Transverse colon (tissue), 4 donors: ENCODE measurements at regions not wholly inside any gene's neighbourhood (a gene's known extent, or its start where the extent isn't known, plus 50 kb on each side); places are given as distances from the start of the nearest gene placed in this dataset.

ENCODE experiments used
- DNase-seq: peaks from one replicate; pipeline ENCODE4 v3.0.0-alpha.2; 2019
- H3K27ac ChIP-seq, 4 donors: fragments of 200-600 bp; sonication (generic); 2 replicates each; pipeline ENCODE4 v1.5.1; 2016 to 2018; ENCODE audit warnings: inconsistent platforms in 4 of 4
- H3K27me3 ChIP-seq: fragments of 200-600 bp; sonication (generic); 2 replicates; pipeline ENCODE4 v1.5.1; 2017; ENCODE audit warnings: inconsistent platforms
- H3K36me3 ChIP-seq, 4 donors: fragments of 200-600 bp; sonication (generic); 2 replicates each; pipeline ENCODE4 v1.5.1; 2017 to 2019; ENCODE audit warnings: inconsistent platforms in 4 of 4
- H3K4me1 ChIP-seq, 4 donors: fragments of 200-600 bp; sonication (generic); 2 replicates each; pipeline ENCODE4 v1.5.1; 2017 to 2020; ENCODE audit warnings: inconsistent platforms in 4 of 4
- H3K4me3 ChIP-seq, 4 donors: fragments of 200-600 bp; sonication (generic); 1 replicate in 1 of 4; 2 replicates in 3 of 4; pipeline versions ENCODE4 v1.5.1 to v1.6.1; 2017 to 2019; ENCODE audit warnings: inconsistent platforms in 4 of 4
- H3K9me3 ChIP-seq, 2 donors: fragments of 200-600 bp; sonication (generic); 2 replicates each; pipeline ENCODE4 v1.5.1; 2017 to 2019; ENCODE audit warnings: inconsistent platforms in 2 of 2
- EP300 ChIP-seq: sonication (generic); formaldehyde crosslinking; IDR thresholded peaks from one replicate; pipeline ENCODE4 v1.6.1; 2017; ENCODE audit warnings: antibody characterized with exemption, low read depth
- POLR2A ChIP-seq: fragments of 450-650 bp; IDR thresholded peaks from one replicate; pipeline ENCODE4 v1.6.1; 2016; ENCODE audit warnings: antibody characterized with exemption, mild to moderate bottlenecking, moderate library complexity
- POLR2AphosphoS5 ChIP-seq, 3 donors: sonication (generic); formaldehyde crosslinking; IDR thresholded peaks; one replicate each; pipeline ENCODE4 v1.6.1; 2016; ENCODE audit warnings: antibody characterized with exemption in 3 of 3
- WGBS, 2 donors: methylation state at CpG; one replicate each; pipeline ENCODE4 v1.1.5; 2018; ENCODE audit warnings: low coverage in 1 of 2; 5-methylcytosine and 5-hydroxymethylcytosine counted together
- in situ Hi-C, 4 donors: fragments of 200-750 bp; cut with MboI; loops; one replicate each; pipeline versions ENCODE4 v1.15.0 to v1.15.1; 2017; ENCODE audit warnings: low sequenced_read_pairs in 3 of 4, low pct_ligation_motif_present in 1 of 4, low pct_unique_long_range_greater_than_20kb in 1 of 4
- intact Hi-C: fragments of 100-400 bp; cut with DNase I; formaldehyde crosslinking; loops from one replicate; pipeline ENCODE4 v1.15.1; 2023; ENCODE audit warnings: low total_unique reads
- TF ChIP-seq, protein P1 (sequence below), 5 experiments: fragments of 200-600 bp in 3 of 5; fragments of 450-650 bp in 2 of 5; sonication (generic) in 3 of 5; IDR thresholded peaks; 1 replicate in 2 of 5; 2 replicates in 3 of 5; pipeline ENCODE4 v1.5.1; 2016 to 2017; ENCODE audit warnings: antibody characterized with exemption in 5 of 5, inconsistent platforms in 3 of 5, mild to moderate bottlenecking in 2 of 5, moderate library complexity in 1 of 5

DNA sequence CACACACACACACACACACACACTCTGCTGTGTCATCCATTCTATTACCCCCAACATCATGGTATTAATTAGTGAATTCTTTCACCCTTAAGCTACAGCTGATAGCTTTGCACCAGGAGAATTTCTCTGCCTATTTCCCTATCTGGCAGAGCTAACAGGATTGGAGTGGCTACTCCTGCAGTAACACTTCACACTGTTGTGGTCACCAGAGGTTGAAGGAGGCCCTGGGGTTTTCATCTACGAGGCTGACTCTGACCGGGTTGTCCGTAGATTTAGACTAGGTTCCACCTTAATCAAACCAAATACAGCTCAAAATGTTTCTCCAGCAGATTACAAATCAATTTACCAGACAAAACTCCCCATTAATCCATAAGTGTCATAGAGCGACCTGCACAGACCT, 69.2 kb upstream of the RIPOR2 start:
- no peak overlapping the region for H3K27ac ChIP-seq
- no peak for DNase-seq
- in situ Hi-C loops, result no loop called here
- WGBS, 2 donors, result 67 to 70% methylated on average over 3 to 4 of the region's 4 CpGs
- H3K36me3 ChIP-seq, result no peaks in the 10 kb centered on the region
- no peak for TF ChIP-seq POLR2AphosphoS5 (IDR thresholded peaks at IDR 0.05)
- H3K9me3 ChIP-seq, result no peaks in the 10 kb centered on the region
- intact Hi-C loops, result no loop called here
- no peaks in the 10 kb centered on the region for H3K27me3 ChIP-seq
- H3K4me3 ChIP-seq, result no peak overlapping the region
- peaks cover 0 to 25% (median 8%) of the 10 kb centered on the region in 4 donors for H3K4me1 ChIP-seq

DNA sequence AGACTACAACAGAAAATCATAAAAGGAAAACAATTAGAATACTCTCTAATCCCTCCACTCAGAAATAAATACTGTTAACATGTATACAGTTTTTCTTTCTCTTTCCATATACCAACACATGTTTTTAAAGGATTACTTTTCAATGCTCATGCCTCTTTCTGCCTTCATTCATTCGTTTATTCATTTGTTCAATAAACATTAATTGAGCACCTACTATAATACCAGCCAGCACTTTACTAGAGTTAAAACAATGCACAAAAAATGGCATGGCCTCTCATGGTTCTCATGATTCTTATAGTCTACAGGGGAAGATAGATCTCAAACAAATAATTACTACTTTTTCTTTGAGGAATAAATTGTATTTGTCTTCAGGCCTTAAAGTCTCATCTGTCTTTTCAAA, 70.3 kb upstream of the RIPOR2 start:
- Histone ChIP-seq H3K4me3 (no peak overlapping the region), H3K9me3 (no peaks in the 10 kb centered on the region), H3K27me3 (no peaks in the 10 kb centered on the region), H3K4me1 (peaks cover 0 to 25% (median 8%) of the 10 kb centered on the region in 4 donors), H3K27ac (peak overlapping the region; percentile 42 to 77 (median 72)), H3K36me3 (no peaks in the 10 kb centered on the region)
- in situ Hi-C loops, result no loop called here
- TF ChIP-seq, protein P1, sequence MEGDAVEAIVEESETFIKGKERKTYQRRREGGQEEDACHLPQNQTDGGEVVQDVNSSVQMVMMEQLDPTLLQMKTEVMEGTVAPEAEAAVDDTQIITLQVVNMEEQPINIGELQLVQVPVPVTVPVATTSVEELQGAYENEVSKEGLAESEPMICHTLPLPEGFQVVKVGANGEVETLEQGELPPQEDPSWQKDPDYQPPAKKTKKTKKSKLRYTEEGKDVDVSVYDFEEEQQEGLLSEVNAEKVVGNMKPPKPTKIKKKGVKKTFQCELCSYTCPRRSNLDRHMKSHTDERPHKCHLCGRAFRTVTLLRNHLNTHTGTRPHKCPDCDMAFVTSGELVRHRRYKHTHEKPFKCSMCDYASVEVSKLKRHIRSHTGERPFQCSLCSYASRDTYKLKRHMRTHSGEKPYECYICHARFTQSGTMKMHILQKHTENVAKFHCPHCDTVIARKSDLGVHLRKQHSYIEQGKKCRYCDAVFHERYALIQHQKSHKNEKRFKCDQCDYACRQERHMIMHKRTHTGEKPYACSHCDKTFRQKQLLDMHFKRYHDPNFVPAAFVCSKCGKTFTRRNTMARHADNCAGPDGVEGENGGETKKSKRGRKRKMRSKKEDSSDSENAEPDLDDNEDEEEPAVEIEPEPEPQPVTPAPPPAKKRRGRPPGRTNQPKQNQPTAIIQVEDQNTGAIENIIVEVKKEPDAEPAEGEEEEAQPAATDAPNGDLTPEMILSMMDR (IDR thresholded peaks at IDR 0.05), result no peak
- no peak for TF ChIP-seq POLR2AphosphoS5 (IDR thresholded peaks at IDR 0.05)
- TF ChIP-seq POLR2A, result no peak
- no peak for TF ChIP-seq EP300
- no peak for DNase-seq
- intact Hi-C loops, result no loop called here
- 73 to 88% methylated on average over 1 of the region's 1 CpG for WGBS, 2 donors

DNA sequence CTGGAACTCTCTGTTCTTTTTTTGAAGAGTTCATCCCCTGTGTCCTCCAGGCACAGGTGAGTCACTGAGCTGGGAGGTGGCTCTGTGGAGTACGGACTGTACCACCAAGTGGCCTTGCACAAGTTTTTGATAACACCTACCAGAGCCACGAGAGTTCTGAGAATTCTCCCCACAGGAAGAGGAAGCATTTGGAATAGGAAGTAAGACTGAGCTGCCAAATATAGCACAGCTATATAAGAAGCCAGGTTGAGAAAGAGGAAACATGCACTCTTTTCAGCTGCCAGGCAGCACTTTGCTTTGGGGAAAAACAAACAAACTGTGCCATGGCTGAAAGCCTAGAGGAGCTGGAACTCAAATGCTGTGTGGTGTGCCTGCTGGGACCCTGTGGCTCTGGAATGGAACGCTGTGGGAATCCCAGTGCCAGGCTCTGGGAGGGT, 70.8 kb upstream of the RIPOR2 start:
- H3K36me3 ChIP-seq, result no peaks in the 10 kb centered on the region
- intact Hi-C loops (no loop called here), in situ Hi-C loops (no loop called here)
- H3K27ac ChIP-seq, result peak overlapping the region; percentile 42 to 77 (median 72)
- no peak overlapping the region for H3K4me3 ChIP-seq
- WGBS, 2 donors, result 25% methylated on average over 3 of the region's 3 CpGs; no CpG with 5 or more reads in 1 of the 2 donors
- peak; percentile 57 for DNase-seq
- TF ChIP-seq EP300 (peak; percentile 71), POLR2AphosphoS5 (IDR thresholded peaks at IDR 0.05) (peak; percentile 57 to 69 (median 63)), POLR2A (peak; percentile 26)
- TF ChIP-seq, protein P1 (IDR thresholded peaks at IDR 0.05), result no peak
- peaks cover 0 to 25% (median 8%) of the 10 kb centered on the region in 4 donors for H3K4me1 ChIP-seq
- no peaks in the 10 kb centered on the region for H3K9me3 ChIP-seq
- H3K27me3 ChIP-seq, result no peaks in the 10 kb centered on the region

DNA sequence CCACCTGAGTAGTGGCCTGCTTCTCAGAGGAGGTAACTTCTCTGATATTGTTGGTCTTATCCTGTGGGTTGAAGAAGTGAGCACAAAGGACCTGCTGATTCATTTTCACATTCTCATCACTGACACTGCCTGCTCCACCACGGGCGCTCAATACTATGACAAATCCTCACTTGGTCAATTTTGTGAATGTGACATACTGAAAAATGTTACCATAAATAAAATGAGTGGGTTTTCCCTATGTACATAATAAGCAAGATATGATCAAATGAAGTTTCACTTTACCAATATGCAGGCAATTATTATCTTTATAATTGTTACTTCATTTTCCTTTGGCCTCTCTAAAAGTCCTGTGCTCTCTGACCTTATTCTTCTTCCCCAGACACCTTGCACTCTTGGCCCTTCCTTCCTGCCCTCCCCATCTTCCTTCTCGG, 71.5 kb upstream of the RIPOR2 start:
- Histone ChIP-seq H3K9me3 (no peaks in the 10 kb centered on the region), H3K27ac (peak overlapping the region; percentile 42 to 77 (median 72)), H3K36me3 (no peaks in the 10 kb centered on the region), H3K27me3 (no peaks in the 10 kb centered on the region), H3K4me3 (no peak overlapping the region), H3K4me1 (peaks cover 0 to 25% (median 8%) of the 10 kb centered on the region in 4 donors)
- WGBS, 2 donors, result 75 to 78% methylated on average over 3 of the region's 3 CpGs
- intact Hi-C loops, result no loop called here
- TF ChIP-seq EP300 (no peak), POLR2AphosphoS5 (IDR thresholded peaks at IDR 0.05) (no peak), POLR2A (no peak)
- TF ChIP-seq, protein P1 (IDR thresholded peaks at IDR 0.05), result no peak
- in situ Hi-C loops, result no loop called here
- DNase-seq, result no peak
